ENCODE measurements at regions not wholly inside any gene's neighbourhood (a gene's known extent, or its start where the extent isn't known, plus 50 kb on each side); places are given as distances from the start of the nearest gene placed in this dataset.

DNA sequence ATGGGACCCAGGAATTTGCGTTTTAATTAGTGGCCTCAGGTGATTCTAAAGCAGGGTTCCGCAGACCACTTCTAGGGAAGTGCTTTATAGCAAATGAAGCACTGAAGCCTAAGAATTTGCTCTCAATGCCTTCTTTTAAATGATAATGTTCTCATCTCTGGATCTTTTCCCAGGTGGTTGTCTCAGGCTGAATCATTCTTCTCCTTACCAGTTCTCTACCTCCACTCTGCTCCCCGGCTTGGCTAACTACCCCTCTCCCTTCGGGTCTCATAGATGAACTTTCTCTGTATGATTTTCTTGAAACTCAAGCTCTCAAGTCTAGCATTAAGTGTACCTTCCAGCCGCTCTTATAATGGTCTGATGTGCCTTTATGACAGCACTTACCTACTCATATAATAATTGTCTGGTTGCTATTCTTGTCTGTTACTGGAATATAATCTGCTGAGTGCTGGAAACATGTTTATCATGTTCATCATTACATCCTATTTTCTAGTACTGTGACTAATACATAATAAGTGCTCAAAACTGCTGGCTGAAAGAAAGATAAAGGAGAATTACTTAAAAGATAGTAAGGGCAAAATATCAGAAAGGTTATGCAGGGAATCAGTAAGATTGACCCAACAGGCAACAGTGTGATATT is 195.9 kb upstream of the SESN3 start:
- TF ChIP-seq, protein P1, sequence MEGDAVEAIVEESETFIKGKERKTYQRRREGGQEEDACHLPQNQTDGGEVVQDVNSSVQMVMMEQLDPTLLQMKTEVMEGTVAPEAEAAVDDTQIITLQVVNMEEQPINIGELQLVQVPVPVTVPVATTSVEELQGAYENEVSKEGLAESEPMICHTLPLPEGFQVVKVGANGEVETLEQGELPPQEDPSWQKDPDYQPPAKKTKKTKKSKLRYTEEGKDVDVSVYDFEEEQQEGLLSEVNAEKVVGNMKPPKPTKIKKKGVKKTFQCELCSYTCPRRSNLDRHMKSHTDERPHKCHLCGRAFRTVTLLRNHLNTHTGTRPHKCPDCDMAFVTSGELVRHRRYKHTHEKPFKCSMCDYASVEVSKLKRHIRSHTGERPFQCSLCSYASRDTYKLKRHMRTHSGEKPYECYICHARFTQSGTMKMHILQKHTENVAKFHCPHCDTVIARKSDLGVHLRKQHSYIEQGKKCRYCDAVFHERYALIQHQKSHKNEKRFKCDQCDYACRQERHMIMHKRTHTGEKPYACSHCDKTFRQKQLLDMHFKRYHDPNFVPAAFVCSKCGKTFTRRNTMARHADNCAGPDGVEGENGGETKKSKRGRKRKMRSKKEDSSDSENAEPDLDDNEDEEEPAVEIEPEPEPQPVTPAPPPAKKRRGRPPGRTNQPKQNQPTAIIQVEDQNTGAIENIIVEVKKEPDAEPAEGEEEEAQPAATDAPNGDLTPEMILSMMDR (IDR thresholded peaks at IDR 0.05) = no peak
- TF ChIP-seq POLR2A (IDR thresholded peaks at IDR 0.05) = no peak
- TF ChIP-seq POLR2AphosphoS5 (IDR thresholded peaks at IDR 0.05) = no peak
- TF ChIP-seq EP300 (IDR thresholded peaks at IDR 0.05) = no peak
